GM19463 (cell line): ENCODE measurements at regions not wholly inside any gene's neighbourhood (a gene's known extent, or its start where the extent isn't known, plus 50 kb on each side); places are given as distances from the start of the nearest gene placed in this dataset.
"Not testable (repeated sequence)": the region's sequence is repeated elsewhere in the genome, so short reads cannot be mapped to it uniquely, and the experiment has no call there.

Source experiments
- ATAC-seq: cut with Tn5 transposase; IDR thresholded peaks from one replicate; pipeline ENCODE4 v1.9.1; 2021; ENCODE audit warnings: mild to moderate bottlenecking, moderate library complexity; ENCODE audit not compliant: unreplicated experiment

DNA sequence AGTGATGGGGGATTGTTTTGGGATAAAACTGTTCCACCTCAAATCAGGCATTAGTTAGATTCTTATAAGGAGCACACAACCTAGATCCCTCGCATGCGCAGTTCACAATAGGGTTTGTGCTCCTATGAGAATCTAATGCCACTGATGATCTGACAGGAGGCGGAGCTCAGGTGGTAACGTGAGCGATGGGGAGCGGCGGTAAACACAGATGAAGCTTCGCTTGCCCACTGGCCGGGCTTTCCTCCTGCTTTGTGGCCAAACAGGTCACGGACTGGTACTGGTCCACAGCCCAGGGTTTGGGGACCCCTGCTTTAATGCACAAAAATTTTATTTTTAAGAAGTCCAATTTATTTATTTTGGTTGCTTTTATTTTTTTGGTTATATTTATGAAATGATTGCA lies 238.8 kb downstream of the AACS start:
- no peak for ATAC-seq

DNA sequence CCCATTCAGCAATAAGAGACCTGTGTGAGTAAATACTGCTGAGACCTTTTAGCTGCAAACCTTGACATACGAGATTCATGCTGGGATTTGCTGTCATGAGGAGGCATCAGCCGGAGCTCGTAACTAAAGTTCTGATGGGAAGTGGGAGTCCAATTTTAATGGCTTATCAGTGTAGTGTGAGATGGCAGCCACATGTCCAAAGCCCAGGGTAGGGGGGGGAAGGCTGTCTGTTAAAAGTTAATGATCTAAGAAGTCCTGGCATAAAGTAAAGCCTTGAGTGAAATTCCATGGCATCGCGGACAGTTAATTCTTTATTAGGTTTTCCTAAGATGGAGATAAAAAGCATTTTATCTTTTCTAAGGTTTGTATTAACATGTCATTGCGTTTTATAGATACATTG lies 240.0 kb downstream of the AACS start:
- ATAC-seq, result no peak

DNA sequence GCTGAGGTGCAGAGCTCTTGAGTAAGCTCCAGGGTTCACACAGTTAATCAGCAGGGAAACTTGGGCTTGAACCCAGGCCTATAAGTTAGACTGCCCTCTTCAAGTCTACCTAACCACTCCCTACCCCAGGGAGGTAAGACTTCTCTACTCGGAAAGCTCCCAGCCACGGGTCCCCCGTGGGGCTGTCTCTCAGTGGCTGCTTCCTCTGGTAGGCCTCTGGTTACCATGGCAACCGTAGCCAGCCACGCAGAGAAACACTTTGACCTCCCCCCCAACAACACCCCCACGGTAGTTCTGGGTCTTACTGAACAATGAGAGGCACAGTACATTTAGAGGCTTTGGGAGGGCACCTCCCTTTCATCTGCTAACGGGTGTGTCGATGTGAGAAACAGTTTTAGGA lies 245.2 kb downstream of the AACS start:
- no peak for ATAC-seq

DNA sequence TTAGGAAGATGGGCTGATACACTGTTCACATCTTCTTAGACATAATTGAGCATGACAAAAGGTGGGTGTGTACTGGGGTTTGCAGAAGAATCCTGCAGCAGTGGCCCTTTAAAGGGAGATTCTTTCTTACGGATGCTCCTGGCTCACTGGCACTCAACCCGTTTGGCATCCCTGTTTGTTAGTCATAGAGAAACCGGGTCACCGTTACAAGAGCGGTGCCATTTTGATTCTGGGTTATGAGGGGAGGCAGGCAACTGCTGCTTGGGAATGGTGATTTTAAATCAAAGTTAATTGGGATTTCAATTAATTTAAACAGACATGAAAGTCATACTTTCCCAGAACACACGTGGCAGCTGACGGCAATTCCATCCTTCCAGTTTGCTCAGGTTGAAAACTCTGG lies 245.8 kb downstream of the AACS start:
- ATAC-seq, result no peak

DNA sequence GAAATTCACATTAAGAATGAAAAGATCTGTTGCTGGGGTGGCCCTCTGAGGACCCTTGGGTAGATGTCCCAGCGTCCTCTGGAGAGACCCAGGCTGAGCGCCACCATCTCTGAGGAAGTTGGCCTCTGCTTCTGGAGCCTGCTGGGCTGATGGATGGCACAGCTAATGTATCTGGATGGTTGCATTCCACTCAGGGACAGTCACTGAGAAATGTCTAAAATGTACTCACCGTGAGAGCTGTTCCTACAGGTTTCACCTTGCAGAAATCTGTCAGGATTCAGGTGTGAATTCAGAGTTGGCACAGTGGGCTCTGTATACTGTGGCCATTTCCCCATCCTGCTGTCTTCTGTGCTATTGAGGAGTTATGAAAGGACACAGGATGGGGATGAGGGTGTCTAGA lies 247.2 kb downstream of the AACS start:
- ATAC-seq, result no peak

DNA sequence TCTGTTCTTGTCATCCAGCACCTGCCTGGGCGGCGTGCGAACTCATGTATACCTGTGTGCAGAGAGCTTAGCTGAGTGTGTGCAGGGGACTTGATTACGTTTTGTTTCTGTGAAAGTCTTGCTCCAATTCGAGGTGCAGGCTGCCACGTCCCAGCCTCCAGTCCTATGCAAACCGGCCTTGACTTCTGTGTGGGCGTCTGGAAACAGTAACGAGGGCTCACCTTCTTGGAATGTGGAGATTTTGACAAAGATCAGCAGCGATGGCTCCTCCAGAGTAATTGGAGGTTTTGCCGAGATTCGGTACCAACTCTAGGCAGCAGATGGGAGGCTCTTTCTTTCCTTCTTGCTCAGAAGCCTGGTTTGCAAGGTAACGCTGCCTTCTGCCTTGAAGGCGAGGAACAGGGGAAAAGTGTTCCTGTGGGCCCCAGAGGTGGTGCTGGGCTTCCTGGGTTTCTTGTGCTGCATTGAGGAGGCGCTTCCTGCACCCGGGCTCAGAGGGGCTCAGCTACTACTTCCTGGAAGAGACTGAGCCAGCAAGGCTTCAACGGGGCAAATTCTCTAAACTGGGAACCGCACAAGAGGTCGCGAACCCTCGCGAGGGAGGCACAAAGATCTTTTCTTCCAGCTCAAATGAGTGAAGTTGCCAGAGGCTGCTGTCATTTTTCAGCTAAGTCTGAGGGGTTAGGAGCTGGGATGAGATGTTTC lies 249.0 kb downstream of the AACS start:
- ATAC-seq, result no peak

DNA sequence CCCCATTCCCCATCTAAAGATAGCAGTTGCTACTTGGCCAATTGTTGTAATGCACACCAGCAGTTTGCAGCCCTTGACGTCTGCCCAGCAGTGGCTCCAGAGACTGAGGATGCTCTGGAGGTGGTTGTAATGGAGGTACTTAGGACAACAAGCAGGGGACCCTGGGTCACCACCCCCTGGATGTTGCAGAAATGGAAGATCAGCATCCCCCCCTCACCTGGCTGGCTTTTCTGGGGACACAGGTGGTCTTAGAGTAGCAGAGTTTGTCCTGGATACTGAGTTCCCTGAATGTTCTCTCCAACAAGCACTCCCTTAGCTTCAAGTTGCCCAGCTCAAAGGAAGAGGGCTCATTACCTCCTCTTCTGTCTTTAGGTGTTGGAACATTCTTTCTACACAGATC lies 250.5 kb downstream of the AACS start:
- ATAC-seq, result no peak

DNA sequence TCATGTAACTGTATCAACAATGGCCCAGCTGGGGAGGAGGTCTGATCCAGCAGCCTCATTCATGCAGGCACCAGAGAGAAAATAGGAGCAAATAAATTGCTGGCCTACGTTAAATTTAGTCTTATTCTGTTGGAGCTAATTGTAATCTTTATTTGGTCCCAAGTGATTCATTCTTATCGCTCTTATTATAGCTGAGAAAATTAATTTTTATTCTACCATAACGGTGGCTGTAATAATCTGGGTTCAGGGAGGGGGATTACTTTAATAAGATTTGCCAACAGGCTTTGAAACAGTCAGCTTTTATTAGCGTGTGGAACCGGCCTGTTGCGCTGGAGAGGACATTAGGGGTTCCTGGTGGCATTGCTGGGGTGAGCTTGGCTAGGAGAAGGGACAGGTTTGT lies 254.9 kb downstream of the AACS start:
- ATAC-seq, result no peak

DNA sequence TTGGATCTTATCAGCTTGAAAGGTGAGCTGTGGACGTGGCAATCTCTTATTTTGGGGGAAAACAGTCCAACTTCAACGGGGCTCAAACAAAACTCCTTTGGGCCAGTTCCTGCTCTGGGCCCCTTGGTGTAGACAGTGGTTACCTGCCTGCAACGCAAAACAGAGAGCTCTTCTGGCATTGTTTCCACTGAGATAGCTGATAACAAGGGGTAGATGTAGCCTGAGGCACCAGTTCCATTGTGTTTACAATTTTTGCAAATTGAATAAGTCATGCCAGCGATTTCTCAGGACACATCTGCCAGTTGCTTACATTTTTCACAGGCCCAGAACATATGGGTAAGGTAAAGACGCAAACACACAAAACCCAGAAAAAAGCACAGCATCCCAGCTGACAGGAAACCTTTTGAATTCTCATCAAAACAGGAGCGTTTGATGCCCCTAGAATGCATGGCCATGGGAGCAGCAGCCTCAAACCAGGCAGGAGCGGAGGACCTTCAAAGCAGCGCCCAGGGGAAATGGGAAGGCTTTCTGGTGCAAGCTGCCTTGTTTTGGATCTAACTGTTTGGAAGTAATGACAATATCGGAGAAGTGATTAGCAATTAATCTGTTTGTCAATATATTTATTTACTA lies 259.7 kb downstream of the AACS start:
- ATAC-seq, result no peak

DNA sequence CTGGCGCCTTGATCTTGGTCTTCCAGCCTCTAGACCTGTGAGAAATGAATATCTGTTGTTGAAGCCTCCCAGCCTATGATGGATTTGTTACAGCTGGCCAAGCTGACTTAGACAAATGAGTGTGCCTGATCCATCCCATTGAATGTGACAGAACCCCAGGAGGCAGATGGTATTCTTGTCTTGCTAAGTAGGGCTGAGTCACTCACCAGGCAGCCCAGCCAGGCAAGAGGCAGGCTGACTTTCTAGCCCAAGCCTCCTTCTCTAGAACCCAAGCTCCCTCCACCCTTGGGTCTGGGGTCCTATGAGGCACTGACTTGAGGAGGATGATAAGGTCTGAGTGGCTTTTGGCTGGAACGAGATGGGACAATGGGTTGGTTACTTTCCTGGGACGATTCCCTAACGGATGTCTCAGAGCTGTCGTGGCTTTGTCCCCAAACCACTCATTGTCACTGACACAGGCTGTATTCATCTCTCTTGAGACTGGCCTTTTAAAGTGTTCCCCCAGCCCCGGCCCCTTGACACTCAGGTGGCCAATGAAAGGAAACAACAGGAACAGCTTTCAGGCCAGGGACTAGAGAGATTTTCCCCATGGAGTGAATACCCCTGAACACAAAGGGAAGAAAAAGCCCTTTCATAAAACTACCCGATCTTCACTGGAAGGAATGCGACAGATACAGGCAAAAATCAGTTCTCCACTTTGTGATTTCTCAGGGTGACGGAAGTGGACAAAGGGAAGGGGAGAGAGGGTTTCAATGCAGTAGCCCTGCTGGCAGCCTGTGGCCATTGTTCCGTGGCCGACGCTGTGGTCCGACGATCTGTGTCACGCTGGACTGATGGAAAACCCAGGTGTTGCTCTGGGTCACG lies 264.2 kb downstream of the AACS start:
- no peak for ATAC-seq

DNA sequence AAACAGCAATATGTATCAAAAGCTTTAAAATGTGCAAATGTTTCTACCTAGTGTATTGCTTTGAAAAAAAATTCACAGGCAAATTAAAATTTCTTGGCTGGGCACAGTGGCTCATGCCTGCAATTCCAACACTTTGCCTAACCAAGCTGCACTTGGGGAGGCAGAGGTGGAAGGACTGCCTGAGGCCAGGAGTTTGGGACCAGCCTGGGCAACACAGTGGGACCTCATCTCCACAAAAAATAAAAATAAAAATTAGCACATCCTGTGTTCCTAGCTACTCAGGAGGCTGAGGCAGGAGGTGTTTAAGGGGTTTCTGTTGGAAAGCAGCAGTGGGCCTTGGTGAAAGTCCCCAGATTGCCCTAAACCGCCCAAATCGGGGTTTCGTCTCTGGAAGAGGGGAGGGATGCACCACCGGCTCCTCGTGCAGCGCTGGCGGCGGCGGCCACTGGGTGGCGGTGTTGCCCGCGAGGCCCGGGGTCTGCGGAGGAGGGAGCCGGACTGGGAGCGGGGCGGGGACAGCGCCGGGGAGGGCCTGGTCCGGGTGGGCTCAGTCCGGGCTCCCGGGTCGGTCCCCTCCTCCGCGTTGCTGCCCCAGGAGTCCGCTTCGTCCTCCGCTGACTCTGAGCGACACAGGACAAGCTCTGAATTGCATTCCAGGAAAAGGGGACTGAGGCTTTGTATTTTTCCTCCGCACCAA lies 265.6 kb downstream of the AACS start:
- ATAC-seq, result peak; percentile 91

DNA sequence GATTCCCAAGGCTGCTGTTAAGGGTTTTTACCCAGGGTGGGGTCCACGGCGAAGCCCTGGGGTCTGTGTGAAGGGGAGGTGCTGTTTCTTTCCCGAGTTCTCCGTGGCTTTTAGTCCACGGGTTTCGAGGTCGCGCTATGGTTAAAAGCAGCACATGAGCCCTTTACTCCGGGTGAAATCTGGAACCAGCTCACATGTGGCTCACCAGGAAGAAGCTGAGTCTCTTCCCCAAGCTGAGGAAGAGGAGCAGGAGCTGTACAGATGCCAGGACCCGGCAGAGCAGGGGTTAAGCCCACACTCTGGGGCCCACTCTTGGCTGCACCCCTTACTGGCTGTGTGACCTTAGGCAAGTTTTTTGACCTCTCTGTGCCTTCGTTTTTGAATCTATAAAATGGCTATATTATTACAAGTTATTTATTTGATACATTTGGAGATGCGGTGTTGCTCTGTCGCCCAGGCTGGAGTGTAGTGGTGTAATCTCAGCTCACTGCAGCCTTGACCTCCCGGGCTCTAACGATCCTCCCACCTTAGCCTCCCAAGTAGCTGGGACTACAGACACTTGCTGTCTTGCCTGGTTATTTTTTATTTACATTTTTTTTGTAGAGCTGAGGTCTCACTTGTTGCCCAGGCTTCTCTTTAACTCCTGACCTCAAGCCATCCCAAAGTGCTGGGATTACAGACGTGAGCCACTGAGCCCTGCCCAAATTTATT lies 266.3 kb downstream of the AACS start:
- no peak for ATAC-seq

DNA sequence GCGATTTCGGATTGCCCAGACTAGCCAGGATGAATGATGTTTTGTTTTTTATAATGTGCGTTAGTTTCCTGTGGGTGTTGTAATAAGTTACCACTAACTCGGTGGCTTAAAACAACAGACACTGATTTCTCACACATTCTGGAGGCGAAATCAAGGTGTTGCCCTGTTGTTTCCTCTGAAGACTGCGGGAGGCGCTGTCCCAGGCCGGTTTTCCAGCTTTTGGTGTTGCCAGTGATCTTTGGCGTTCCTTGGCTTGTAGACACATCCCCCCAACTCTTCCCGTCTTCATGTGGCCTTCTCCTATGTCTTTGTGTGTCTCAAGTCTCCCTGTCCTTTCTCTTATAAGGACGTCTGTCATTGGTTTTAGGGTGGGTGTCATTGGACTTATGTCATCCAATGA lies 267.7 kb downstream of the AACS start:
- no peak for ATAC-seq

DNA sequence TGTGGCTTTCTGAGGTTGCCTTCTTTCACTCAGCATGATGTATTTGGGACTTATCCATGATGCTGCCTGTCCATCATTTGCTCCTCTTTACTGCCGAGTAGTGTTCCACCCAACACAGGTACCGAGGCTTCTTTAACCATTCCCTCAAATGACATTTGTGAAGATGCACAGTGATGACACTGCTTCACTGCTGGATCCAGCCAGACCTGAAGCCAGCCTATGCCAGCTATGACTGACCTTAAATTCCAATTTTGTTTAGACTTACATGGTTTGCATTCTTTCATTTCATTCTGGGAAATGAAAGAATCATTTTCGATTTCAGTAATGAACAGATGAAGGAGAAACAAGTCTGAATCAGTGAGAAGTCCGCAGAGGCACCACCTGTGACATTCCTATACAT lies 271.0 kb downstream of the AACS start:
- ATAC-seq, result no peak

DNA sequence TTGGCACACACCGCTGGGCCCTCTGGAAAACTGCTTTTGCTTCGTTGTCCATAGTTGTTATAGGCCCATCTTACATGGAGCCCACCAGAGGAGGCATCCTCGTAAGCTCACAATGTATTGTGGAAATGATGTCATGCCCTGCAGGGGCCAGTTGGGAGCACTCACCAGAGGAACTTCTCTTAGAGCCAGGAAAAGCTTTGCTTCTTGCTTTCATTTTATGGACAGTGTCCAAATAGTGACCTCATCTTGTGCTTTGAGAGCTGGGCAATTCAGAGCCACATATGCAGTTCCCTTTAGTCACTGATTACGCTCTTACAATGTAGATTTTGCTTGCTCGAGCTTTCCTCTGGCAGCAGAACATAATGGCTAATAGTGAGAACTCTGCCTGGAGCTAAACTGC lies 275.6 kb downstream of the AACS start:
- no peak for ATAC-seq

DNA sequence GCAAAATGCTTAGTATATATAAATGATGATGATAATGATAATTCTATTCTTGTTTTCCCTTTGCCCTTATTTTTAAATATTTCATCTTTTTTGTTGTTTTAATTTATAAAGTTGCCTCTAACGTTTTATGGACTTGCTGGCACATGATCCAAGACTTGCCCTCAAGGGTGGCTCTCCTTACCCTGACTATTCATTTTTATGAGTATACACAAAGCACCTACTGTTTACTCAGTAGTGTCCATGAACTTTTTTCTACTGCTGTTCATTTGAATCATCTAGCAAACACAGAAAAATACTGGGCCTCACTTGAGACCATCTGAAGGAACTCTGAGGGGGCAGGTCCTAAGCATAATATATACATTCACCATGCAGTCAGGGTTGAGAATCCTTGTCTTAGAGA lies 276.2 kb downstream of the AACS start:
- no peak for ATAC-seq

DNA sequence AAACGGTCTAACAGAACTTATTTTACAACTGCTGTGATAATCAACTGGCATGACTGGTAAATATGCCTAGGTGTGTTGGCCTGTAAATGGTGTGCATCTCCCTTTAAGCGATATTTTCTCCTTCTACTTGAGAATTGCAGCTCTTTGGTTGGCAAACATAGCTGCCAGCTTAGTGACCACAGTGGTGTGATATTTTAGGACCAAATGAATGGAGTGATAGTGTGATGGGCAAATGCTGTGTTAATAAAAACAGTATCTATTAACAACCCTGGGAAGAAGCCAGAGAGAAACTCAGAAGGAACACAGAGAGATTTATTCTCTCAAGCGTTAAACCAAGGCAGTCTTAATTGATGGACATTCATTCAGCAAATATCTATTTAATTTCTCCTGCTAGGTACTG lies 278.4 kb downstream of the AACS start:
- ATAC-seq, result no peak

DNA sequence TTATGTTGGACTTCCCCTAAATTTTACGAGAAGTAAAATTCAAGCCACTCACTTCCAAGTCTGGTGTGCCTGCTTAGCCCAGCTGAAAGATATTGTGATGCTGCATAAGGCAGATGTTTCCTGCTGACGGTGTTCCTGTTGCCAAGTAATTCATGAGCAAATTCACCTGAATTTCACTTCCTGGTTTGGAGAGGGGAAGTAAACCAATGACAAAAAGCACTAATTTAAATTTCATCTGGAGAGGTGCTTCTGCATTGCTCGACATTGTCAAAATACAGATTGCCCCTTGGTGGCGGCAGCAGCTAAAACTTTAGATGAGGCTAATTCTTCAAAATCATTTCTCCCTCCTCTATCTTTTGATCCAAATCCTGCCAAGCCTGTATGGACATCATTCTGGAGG lies 281.1 kb downstream of the AACS start:
- ATAC-seq, result no peak

DNA sequence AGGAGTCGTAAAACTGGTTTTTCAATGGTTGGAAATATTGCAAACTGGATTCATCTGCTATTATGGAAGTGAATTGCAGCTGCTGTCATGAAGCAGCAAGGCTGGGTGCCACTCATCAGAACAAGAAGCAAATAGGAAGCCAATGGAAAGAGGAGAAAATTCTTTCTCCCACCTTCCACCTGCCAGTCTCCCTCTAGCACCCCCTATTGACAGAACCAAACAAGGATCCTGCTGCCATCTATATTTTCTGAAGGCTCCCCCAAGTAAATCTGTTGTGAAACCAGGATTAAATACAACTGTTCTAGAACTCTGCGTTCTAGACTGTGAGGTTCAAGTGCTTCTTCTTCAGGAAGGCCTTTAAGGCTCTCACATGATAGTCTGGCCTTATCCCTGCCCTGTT lies 286.6 kb downstream of the AACS start:
- ATAC-seq, result no peak

DNA sequence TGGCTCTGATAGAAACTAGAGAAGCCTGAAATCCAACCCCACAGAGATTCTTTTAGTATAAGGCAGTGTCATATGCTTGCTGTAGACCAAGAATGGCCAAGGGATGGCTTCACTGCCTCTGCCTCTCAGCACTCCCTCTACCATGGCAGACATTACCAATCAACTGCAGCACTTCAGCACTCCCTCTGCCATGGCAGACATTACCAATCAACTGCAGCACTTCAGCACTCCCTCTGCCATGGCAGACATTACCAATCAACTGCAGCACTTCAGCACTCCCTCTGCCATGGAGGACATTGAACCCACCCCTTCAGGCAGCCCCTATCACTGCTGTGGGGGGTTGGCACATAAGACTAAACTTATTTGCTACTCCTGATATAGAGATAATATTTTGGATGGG lies 287.8 kb downstream of the AACS start:
- not testable (repeated sequence) for ATAC-seq

DNA sequence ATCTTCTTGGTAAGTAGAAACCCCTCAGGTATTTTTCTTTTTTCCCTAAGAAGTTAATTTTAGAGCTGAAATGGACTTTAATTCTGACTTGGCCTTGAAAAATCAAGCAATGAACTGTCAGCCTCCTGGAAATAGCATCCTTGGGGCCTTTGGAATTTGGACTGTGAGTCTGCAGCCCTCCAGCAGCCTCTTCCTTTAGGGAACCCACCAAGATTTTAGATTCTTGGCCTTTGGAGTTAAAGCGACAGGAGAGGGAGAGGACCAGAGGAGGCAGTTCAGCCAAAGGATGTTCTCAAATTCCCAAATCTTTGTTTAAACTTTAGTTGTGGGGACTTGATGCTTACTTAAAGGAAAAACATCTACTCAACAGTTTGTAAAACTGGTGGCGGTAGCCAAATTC lies 288.6 kb downstream of the AACS start:
- no peak for ATAC-seq
